HG03097 (cell line): ENCODE measurements at regions not wholly inside any gene's neighbourhood (a gene's known extent, or its start where the extent isn't known, plus 50 kb on each side); places are given as distances from the start of the nearest gene placed in this dataset.
"Not testable (repeated sequence)": the region's sequence is repeated elsewhere in the genome, so short reads cannot be mapped to it uniquely, and the experiment has no call there.

Experiments
- ATAC-seq: cut with Tn5 transposase; IDR thresholded peaks from one replicate; pipeline ENCODE4 v1.9.1; 2021; ENCODE audit not compliant: unreplicated experiment, low FRiP score

- ATAC-seq: not testable (repeated sequence)
Measured at GRCh38 chr5:109283086-109283485, 126.7 kb downstream of the PJA2 start.

GRCh38 chr5:109281136-109281690 is 128.6 kb downstream of the PJA2 start:
- ATAC-seq: no peak

- no peak for ATAC-seq
Measured at GRCh38 chr5:109278141-109278540, 131.6 kb downstream of the PJA2 start.

- no peak for ATAC-seq
Measured at GRCh38 chr5:109275919-109276318, 133.9 kb downstream of the PJA2 start.

- ATAC-seq: no peak
Measured at GRCh38 chr5:109273594-109273993, 136.2 kb downstream of the PJA2 start.

GRCh38 chr5:109267283-109267682 is 142.5 kb downstream of the PJA2 start:
- ATAC-seq: no peak

- ATAC-seq: no peak
Measured at GRCh38 chr5:109258755-109259154, 151.0 kb downstream of the PJA2 start.

GRCh38 chr5:109256486-109256885 is 153.3 kb downstream of the PJA2 start:
- no peak for ATAC-seq

- no peak for ATAC-seq
Measured at GRCh38 chr5:109254511-109254910, 155.3 kb downstream of the PJA2 start.

- ATAC-seq: no peak
Measured at GRCh38 chr5:109253262-109253661, 156.5 kb downstream of the PJA2 start.

- ATAC-seq: no peak
Measured at GRCh38 chr5:109252731-109253130, 157.0 kb downstream of the PJA2 start.

GRCh38 chr5:109250533-109251329 is 159.0 kb downstream of the PJA2 start:
- ATAC-seq: no peak

GRCh38 chr5:109250080-109250479 is 159.7 kb downstream of the PJA2 start:
- ATAC-seq: no peak

GRCh38 chr5:109249126-109249525 is 160.6 kb downstream of the PJA2 start:
- ATAC-seq: no peak

GRCh38 chr5:109247986-109248385 is 161.8 kb downstream of the PJA2 start:
- ATAC-seq: peak; percentile 66

- no peak for ATAC-seq
Measured at GRCh38 chr5:109246841-109247592, 162.8 kb downstream of the PJA2 start.
